ENCODE measurements at regions not wholly inside any gene's neighbourhood (a gene's known extent, or its start where the extent isn't known, plus 50 kb on each side); places are given as distances from the start of the nearest gene placed in this dataset.

- H3K9me2 ChIP-seq (ENCODE audit: insufficient read depth) = no peaks in the 10 kb centered on the region
- H3K9me3 Mint-ChIP-seq = no peaks in the 10 kb centered on the region
- H3K4me1 ChIP-seq (ENCODE audit: insufficient read depth) = no peaks in the 10 kb centered on the region
- DNase-seq (ENCODE audit: low spot score) = no peak
- peaks cover under 1% of the 10 kb centered on the region; the same call in 1 of the 3 replicates for H3K4me1 Mint-ChIP-seq
- H3K4me2 ChIP-seq = no peak overlapping the region
- no peak overlapping the region for H3K4me3 ChIP-seq
- no peak overlapping the region for H3K27ac Mint-ChIP-seq
- H3K27me3 Mint-ChIP-seq (ENCODE audit: insufficient read depth, low read depth, poor library complexity) = peaks cover 2% of the 10 kb centered on the region
- no peaks in the 10 kb centered on the region for H3K79me2 ChIP-seq (replicated peaks; ENCODE audit: insufficient read depth)
- no peaks in the 10 kb centered on the region for H3F3A ChIP-seq (replicated peaks; ENCODE audit: low read depth)
- no peaks in the 10 kb centered on the region for H4K20me1 ChIP-seq (replicated peaks; ENCODE audit: insufficient read depth)
- TF ChIP-seq ETS1 (IDR thresholded peaks at IDR 0.05) = no peak
- TF ChIP-seq STAT1 (IDR thresholded peaks at IDR 0.05; ENCODE audit: unreplicated experiment) = no peak
- TF ChIP-seq CREB1 (CRISPR knock-in tag; IDR thresholded peaks at IDR 0.05; ENCODE audit: low read depth) = no peak
- no peak overlapping the region for H2AFZ ChIP-seq
- H3K36me3 Mint-ChIP-seq (ENCODE audit: low read depth) = no peaks in the 10 kb centered on the region
- no peak for ATAC-seq
- no peak overlapping the region for H3K27ac ChIP-seq (ENCODE audit: low read depth)
- no peak overlapping the region for H3K4me3 Mint-ChIP-seq
- no peaks in the 10 kb centered on the region for H3K36me3 ChIP-seq (ENCODE audit: insufficient read depth)
- H3K27me3 ChIP-seq (ENCODE audit: insufficient read depth) = no peaks in the 10 kb centered on the region
These were observed 279.6 kb upstream of the PEX5L start for GRCh38 chr3:180316321-180316720.

GRCh38 chr3:180319461-180319860 lies 282.5 kb upstream of the TTC14 start:
- Histone ChIP-seq H3K4me3 (no peak overlapping the region), H3K4me1 (ENCODE audit: insufficient read depth) (no peaks in the 10 kb centered on the region), H3K9me2 (ENCODE audit: insufficient read depth) (no peaks in the 10 kb centered on the region), H3K36me3 (ENCODE audit: insufficient read depth) (no peaks in the 10 kb centered on the region), H3K4me2 (no peak overlapping the region), H3F3A (replicated peaks; ENCODE audit: low read depth) (no peaks in the 10 kb centered on the region), H2AFZ (no peak overlapping the region), H3K27ac (ENCODE audit: low read depth) (no peak overlapping the region), H3K79me2 (replicated peaks; ENCODE audit: insufficient read depth) (no peaks in the 10 kb centered on the region), H4K20me1 (replicated peaks; ENCODE audit: insufficient read depth) (no peaks in the 10 kb centered on the region), H3K27me3 (ENCODE audit: insufficient read depth) (no peaks in the 10 kb centered on the region)
- Mint-ChIP-seq H3K36me3 (ENCODE audit: low read depth) (no peaks in the 10 kb centered on the region), H3K4me3 (no peak overlapping the region), H3K27me3 (ENCODE audit: insufficient read depth, low read depth, poor library complexity) (peaks cover 2% of the 10 kb centered on the region), H3K9me3 (no peaks in the 10 kb centered on the region), H3K4me1 (no peaks in the 10 kb centered on the region; the same call in 2 of the 3 replicates), H3K27ac (no peak overlapping the region)
- DNase-seq (ENCODE audit: low spot score) = no peak
- ATAC-seq = no peak
- TF ChIP-seq ZNF331 (CRISPR knock-in tag; IDR thresholded peaks at IDR 0.05; ENCODE audit: low read depth) (no peak), ZNF462 (CRISPR knock-in tag; IDR thresholded peaks at IDR 0.05) (no peak), POLR2AphosphoS5 (IDR thresholded peaks at IDR 0.05; ENCODE audit: low read depth) (no peak), EZH2 (IDR thresholded peaks at IDR 0.05; ENCODE audit: low read depth, unreplicated experiment) (no peak), CTCF (conservative IDR thresholded peaks at IDR 0.05; ENCODE audit: low read depth in 2 of 2) (no peak), STAT1 (IDR thresholded peaks at IDR 0.05; ENCODE audit: unreplicated experiment) (no peak), CREB1 (CRISPR knock-in tag; IDR thresholded peaks at IDR 0.05; ENCODE audit: low read depth) (no peak), EZH2phosphoT487 (IDR thresholded peaks at IDR 0.05; ENCODE audit: unreplicated experiment) (no peak), ETS1 (IDR thresholded peaks at IDR 0.05) (no peak), ZNF114 (CRISPR knock-in tag; IDR thresholded peaks at IDR 0.05) (no peak)

Data from GM23338 (cell line).